ENCODE measurements at regions not wholly inside any gene's neighbourhood (a gene's known extent, or its start where the extent isn't known, plus 50 kb on each side); places are given as distances from the start of the nearest gene placed in this dataset.

- TF ChIP-seq ZFX (IDR thresholded peaks at IDR 0.05) (no peak), CTCF (conservative IDR thresholded peaks at IDR 0.05) (no peak)
These were observed 207.7 kb upstream of the SHH start for GRCh38 chr7:156019776-156020565.

GRCh38 chr7:156019308-156019707 lies 207.0 kb upstream of the SHH start:
- H3K27ac ChIP-seq = no peak overlapping the region
- TF ChIP-seq CTCF (conservative IDR thresholded peaks at IDR 0.05) (no peak), ZFX (IDR thresholded peaks at IDR 0.05) (0 out of 2 replicates have a peak, but pooled peaks have one; percentile 6)

More at GRCh38 chr7:156019776-156020565, 207.7 kb upstream of the SHH start:
- no peak overlapping the region for H3K27ac ChIP-seq

DNA sequence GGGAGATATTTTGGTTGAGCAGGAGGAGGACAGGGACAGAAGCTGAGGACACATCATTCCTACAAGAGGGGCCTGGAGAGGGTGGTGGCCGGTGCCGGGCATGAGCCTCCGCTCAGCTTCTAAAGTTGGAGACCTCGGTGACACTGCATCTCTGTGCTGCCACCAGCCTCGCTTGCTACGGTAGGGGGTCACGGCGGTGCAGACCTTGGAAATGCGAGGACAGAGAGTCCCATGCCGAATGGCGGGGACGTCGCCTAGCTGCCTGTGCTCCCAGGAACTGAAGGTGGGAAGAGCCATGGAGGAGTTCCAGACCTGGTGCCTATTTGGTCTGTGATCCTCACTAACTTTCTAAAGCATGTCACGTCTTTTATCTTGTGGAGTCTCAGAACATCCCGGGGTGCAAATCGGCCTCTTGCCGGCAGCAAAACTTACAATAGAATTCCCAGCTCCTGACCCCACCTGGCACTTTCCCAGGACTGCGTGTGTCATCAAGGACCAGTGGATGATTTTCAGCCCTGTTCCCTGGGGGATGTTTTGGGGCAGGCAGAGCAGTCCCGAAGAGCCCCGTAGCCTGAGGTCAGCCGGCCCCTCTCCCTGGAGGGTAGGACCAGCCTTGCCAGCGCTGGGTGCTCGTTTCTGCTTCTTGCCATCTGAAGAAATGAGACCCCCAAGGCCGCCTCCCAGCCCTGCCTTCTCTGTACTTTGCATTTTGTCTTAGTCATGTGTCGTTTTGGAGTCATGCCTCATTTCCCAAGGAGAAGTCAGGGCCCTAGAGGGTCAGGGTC lies 205.8 kb upstream of the SHH start:
- no peak for TF ChIP-seq CTCF (conservative IDR thresholded peaks at IDR 0.05)
- TF ChIP-seq ZFX (IDR thresholded peaks at IDR 0.05) = no peak
- no peak overlapping the region for H3K27ac ChIP-seq

- TF ChIP-seq ZFX (IDR thresholded peaks at IDR 0.05) = no peak
- TF ChIP-seq CTCF (conservative IDR thresholded peaks at IDR 0.05) = no peak
- no peak overlapping the region for H3K27ac ChIP-seq
These were observed 205.2 kb upstream of the SHH start for GRCh38 chr7:156017431-156017830.

DNA sequence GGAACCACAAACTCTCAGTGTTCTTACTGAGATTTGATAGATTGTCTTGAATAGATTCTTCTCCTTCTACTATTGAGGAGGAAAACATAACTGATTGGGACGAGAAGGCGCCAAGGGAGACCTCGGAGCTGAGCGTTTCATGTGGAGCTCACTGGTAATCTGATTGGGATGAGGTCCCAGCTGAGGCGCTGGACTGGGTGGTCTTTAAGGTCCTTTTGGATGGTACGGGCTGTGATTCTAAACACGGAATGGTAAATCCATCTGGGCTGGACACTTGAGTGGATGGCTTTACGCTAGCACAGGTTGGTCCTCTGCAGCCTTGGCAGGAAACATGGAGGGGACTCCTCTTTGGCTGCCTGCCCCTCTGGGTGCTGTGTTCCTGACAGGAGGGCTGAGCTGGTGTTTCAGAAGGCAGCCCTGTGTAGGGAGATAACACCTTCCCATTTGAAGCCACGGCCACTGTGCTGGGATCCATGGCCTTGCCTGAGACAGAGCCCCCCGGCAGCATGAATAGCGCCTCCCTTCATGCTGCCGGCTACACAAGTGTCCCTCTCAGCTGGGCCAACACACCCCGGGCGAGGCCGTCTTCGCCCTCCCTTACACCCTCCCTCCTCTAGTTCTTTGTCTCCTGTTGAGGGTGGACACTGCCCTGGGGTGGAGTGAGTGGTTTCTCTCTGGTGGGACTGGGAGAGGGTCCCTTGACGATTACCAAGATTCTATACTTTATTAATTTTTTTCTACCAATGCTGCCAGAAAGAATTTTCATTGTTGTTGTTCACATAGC lies 203.2 kb upstream of the SHH start:
- TF ChIP-seq CTCF (conservative IDR thresholded peaks at IDR 0.05) (no peak), ZFX (IDR thresholded peaks at IDR 0.05) (no peak)
- no peak overlapping the region for H3K27ac ChIP-seq

GRCh38 chr7:156014808-156015207 lies 202.5 kb upstream of the SHH start:
- no peak overlapping the region for H3K27ac ChIP-seq
- TF ChIP-seq ZFX (IDR thresholded peaks at IDR 0.05) (no peak), CTCF (conservative IDR thresholded peaks at IDR 0.05) (no peak)

All from C4-2B (cell line).